ENCODE measurements at regions not wholly inside any gene's neighbourhood (a gene's known extent, or its start where the extent isn't known, plus 50 kb on each side); places are given as distances from the start of the nearest gene placed in this dataset.

DNA sequence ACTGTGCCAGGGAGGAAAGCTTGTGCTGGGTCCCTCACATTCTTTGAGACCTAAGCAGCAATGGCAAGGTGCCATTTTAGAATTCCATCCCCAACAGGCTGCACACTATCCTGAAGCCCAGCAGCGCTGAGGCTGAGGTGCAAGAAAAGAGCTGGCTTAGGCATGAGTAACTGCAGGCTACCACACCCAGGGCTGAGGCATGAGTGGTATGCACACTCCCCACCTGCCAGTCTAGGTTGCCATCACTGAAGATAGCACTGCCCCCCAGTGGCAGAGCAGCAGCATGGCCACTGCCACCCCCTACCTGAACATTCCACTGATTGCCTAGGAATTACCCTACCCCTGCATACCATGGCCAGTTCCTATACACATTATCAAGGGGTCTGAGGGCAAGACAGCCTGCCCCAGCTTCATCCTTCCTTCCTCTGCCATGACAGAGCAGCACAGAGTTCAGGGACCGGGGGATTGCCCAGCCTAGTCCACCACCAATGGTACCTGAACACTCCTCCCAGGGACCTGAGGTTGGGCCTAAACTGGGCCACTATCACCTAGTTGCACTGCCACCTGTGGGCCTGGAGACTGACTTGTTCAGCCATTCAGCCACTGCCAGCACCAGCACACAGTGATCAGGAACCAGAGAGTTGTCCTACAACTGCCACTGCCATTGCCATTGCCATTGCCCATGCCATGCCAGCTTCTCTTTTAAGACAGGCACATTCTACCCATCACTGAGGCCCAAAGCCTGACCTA lies 129.8 kb downstream of the SATB1 start:
- DNase-seq = peak; percentile 2

DNA sequence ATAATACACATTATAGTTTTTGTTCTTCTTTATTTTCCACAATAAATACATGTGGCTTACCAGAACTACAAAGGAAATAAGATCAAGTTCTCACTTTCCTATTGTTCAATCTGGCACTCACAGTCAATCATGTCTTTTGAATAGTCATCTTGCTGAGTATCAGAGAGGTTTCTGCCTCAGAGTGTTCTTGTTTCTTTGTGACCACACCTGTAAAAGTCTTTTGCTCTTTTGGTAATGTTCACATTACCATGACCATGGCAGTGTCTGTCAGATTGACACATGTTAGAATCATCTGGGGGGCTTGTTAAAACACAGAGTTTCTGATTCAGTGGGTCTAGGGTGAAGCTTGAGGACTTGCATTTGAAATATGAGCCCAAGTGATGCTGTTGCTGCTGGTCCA lies 135.0 kb downstream of the SATB1 start:
- DNase-seq = no peak

DNA sequence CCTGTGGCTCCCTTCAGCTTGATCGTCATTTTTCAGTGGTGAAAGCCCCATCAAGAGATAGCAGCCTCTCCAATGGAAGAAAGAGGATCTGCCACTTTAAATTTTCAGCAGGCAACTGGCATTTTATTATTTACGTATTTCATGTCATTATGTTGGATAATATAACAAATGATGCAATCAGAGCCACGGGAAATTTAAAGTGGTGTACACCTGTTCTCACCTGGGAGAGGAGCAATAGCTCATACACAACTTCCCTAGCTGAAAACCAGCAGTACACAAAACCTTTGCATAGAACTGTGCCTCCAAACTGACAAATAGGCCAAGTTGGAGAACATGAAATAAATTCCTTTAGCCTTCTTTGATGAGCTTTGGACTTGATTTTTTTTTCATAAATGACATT lies 136.9 kb downstream of the SATB1 start:
- no peak for DNase-seq

DNA sequence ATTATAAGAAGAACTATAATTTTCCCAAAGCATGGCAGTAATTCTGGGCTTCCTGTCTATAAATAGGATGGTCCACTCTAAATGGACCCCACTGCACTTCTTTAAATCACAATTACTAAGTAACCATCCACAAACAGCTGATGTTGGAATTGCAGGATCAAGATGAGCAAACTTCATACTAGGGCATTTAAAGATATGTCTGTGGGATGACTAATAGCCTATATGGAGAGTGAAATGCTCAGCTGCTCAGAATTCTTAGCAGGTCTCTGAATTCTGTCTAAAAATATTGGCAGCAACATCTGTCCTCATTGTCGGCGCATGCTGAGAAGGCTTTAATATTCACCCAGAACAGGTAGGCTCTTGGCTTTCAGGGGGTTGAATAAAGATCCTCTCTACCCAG lies 140.4 kb downstream of the SATB1 start:
- DNase-seq = no peak

DNA sequence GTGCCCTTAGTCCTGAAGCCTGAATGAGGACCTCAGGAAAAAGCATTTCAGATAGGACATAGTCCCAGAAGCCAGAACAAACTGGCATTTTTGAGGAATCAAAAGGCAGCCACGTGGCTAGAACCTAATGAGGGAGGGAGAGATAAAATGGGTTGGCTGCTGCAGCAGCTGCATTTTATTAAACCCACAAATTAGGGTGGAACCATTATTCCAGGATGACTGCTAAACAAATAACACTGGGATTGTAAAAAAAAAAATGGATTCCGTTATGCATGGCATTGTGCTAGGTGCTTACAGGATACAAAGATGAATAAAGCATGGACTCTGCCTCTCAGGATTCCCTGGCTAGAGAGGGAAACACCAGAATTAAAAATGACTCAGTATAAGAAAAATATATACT lies 141.5 kb downstream of the SATB1 start:
- DNase-seq = no peak

DNA sequence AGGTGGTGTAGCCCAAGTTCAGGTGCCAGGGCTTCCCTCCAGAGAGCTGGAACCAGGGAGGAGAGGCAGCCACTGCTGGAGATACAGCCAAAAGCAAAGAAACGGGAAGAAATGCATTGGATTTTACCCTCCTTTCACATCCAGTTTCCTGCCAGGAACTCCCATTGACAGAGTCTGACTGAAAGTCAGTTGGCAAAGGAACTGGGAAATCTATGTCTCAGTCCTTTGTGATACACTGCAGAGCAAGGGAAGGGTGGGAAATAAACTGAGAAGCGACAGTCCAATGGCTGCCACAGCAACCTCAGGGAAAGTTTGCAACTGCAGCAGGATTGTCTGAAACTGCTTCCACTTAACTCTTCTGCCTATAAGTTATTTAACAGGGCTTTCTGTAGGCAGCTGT lies 142.6 kb downstream of the SATB1 start:
- no peak for DNase-seq

DNA sequence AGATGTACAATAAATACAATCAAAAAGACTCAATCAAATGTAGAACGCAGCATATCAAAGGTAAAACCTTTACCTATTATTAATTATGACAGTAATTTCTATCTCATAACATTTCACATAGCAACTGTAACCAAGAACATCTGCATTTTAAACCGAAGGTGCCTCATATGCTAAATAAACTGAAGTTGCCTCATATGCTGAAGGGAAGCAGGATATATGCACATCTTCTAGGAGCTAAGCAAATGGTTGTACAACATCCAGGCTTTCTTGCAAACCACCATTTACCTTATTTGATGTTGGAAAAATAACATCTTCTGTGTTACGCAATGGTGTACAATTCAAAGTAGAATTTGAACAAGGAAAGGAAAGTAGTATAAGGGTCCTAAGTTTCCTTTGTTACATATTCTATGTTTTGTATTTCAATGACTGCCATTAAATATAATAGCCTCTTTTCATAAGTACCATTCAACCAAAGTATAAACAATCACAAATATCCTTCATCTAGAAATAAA lies 145.9 kb downstream of the SATB1 start:
- no peak for DNase-seq

DNA sequence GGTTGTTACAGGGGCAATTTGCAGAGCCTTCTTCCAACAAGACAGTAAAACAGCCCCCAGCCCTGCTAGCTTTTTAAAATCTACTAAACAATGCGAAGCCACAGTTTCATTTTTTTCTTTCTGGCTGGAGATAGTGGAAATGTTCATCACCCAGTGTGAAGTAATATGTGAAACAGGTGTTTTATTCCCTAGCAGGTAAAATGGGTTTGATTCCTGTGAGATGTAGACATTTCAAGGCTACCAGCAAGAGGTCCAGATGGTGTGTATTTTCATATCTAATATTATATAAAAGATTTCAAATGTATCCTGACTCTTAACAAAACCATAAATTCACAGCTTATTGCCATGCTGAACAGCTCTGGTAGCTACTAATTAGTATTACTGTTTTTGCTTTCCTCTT lies 160.3 kb downstream of the SATB1 start:
- DNase-seq = no peak

DNA sequence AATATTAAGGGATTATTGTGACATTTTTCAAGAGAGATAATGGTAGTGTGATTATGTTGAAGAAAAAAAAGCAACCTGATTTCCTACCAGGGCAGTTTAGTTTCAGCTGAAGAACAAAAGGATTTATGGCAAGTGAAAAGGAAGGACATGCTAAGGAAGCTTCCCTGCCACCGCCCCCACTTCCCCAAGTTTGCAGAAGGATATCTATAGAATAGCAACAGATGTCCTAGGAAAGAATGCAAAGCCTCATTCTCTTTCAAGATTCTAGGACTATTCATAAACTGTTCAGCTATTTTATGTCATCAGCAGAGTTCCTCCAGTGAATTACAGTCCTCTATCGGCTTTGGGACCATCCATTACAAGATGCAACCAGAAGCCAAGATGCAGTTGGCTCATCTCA lies 160.8 kb downstream of the SATB1 start:
- no peak for DNase-seq

DNA sequence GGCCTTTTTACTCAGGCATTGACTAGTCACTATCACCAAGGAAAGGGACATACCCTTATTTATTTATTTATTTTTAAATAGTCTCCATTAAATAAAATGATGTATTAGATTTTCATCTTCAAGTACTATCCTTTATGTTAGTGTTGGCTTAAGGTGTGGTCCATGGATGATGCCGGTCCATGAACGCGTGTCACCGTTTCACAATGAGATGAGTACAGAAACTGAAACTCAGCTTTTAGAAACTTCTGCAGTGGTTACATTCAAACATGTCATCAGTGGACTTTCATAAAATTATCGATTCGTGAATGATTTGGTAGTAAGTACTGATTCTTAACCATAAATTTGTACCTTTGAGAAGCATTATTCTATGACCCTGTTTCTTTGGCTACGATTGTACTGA lies 166.6 kb downstream of the SATB1 start:
- DNase-seq = no peak

DNA sequence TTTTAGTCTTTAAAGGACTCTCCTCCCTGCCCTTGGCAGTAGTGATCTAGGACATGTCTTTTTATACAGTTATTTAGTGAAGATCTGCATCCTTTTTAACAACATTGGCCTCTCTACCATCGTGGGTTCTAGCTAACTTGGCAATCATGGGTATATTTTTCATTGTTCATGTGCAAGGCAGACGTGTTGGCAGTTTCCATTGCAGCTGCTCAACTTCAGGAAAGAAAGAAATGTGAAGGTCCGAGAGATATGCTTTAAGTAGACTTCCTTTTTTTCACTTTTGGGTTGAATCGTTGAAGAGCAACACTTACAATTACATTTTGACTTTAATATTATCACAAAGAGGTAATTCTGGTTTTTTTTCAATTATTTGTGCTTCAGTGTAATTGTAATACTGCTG lies 172.6 kb downstream of the SATB1 start:
- DNase-seq = no peak

DNA sequence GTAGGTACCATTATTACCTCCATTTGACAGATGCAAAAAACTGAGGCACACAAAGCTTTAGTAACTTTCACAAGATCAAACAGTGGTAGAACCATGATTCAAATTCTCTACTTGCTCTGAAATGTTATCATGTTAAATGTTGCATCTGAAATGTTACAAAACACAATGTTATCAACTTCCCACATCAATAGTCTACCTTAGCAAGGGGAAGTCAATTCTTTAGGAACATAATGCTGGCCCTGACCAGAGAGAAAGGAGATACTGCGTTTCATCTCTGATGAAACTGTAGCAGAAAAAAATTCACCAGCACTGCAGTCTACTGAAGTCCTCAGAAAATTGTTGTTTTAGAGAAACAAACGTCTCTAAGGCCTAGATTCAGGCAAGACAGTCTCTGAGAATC lies 174.1 kb downstream of the SATB1 start:
- no peak for DNase-seq

DNA sequence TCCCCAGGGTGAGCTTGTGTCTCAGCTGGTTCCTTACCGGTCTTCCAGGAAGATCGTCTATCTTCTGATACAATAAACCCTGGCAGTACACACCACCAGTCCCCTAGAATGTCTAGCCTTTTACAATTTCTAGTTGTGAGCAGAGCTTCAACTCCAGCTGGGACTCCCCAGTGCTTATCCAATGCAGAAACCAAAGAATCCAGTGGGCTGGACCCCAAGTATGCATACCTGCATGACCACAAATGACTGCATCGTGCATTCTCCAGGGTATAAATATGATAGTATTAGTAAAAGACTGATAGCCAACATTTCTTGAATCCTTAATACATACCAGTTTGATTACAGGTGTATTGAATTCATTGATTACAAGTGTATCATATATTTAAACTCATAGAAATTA lies 176.0 kb downstream of the SATB1 start:
- DNase-seq = no peak

DNA sequence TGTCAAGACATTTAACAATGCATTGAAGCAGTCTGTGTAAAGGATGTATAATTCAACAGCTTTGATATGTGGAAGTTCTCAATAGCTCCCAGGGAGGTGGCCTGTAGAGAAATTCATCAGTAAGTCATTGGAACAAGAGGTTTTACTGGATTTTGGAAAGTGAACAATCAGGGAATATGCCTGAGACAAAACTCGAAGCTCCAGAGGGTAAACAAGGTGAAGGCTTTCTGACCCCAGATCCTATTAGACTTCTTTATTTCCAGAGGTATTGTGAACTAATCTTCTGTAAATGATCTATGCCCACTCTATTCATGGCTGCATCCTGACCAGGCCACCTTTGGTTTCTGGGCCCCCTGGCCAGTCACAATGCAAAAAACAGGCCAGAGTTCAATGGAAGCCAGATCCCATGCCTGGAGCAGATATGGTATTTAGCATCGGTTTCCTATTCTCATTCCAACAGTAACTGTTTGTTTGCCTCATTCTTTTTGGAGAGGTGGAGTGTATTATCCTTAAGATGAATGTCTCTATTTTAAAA lies 177.3 kb downstream of the SATB1 start:
- no peak for DNase-seq

DNA sequence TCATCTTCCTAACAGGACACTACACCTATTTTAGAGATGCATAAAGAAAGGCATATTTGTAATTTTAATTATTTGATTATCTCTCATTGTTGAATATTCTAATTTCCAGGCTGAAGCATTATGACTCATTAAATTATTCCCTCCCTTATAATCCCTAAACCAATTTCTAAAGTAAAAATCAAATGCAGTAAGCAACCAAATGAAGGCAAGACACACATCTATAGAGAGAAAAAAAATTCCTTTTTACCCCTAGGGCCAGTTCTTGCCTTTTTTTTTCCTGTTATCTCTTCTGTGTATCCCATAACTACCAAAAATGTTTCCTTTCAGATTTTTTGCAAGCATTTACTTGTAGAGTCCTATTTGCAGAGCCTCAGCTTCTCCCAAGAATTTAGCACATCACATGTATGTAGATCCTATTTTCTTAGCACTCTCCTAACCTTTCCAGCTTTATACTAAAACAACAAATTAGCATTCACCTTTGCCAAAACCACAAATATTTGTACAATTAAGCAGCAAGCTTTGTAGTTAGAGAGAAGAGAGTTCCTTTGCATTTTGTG lies 177.9 kb downstream of the SATB1 start:
- DNase-seq = no peak

DNA sequence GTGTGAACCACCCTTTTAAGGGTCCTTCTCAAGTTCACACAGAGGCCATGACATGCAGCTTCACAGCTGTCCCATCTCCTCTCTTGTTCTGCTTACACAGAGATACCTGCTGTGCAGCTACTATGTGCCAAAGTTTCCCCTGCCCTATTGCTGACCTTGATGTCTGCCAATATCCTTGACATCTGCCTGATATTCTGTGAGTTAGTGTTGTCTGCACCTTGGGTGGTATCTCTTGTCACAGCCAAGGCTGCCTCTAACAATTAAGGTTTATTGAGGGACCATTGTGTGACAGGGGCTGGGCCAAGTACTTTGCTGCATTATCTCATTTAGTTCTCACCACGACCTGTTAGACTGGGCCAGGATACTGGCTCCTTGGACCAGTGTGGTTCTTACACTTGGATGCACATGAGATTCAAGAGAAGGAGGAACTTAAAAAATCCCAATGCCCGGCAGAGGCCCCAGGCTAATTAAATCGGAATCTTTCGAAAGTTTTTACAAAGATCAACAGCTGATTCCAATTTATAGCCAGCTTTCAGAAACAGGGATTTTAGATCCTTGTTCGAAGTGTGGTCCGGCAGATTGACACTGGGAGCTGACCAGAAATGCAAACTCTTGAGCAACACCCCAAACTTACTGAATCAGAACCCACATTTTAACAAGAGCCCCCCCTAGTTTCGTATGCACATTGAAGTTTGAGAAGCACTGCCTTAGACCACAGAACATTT lies 178.6 kb downstream of the SATB1 start:
- no peak for DNase-seq

DNA sequence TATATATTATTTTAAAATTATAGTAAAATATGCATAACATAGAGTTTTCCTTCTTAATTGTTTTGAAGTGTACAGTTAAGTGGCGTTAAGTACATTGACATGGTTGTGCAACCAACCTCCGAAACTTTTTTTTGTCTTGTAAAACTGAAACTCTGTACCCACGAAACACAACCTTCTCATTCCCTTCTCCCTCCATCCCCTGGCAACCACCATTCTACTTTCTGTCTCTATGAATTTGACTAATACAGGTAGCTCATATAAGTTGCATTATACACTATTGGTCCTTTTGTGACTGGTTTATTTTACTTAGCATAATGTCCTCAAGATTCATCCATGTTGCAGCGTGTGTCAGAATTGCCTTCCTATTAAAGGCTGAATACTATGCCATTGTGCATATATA lies 179.4 kb downstream of the SATB1 start:
- no peak for DNase-seq

DNA sequence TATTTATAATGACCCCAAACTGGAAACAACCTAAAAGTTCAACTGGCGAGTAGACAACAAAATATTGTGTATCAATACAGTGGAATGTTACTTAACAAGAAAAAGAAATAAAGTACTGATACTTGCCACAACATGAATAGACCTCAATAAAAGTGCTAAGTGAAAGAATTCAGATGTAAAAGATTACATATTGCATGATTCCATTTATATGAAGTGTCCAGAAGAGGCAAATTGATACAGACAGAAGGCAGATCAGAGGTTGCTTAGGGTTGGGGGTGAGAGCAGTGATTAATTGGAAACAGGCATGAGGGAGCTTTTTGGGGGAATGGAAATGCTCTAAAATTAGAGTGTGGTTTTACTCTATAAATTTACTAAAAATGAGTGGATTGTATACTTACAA lies 183.3 kb downstream of the SATB1 start:
- DNase-seq = no peak

DNA sequence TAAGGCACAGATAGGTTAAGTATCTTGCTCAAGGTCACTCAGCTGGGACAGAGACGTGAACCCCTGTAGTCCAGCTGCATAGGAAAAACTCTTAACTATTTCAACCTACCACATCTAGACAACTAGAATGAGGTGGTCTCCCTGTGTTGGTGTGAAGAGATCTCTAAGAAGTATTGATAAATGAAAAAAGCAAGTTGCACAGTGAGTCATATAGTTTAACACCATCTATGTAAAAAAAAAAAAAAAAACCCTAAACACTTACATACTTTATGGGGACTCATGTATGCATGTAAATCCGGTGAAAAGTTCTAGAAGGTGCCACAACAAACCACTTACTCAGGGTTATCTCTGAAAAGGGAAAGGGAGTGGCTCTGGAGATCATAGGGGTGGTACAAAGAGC lies 185.5 kb downstream of the SATB1 start:
- no peak for DNase-seq

DNA sequence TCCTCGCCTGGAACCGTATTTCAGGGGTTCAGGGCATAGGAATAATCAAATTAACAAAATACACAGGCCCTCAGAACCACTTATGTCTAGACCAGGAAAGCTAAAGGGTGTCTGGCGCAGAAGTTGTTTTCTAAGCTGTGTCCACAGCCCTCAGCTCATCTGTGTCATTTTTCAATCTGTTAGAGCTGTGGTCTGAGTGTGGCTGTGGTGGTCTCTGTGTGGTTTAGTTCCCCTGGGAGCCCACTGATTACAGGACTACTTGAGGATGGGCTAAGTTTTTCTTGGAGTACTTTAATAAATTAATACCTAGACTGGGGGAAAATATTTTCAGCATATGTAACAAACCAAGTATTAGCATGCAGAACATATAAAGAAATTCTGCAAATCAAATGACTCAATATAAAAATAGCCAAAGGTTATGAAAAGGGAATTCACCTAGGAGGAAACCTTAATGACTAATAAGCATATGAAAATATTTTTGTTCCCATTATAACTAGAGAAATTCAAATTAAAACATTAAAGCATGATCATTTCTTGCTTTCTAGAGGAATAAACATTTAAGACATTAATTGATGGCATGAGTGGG lies 186.3 kb downstream of the SATB1 start:
- no peak for DNase-seq

DNA sequence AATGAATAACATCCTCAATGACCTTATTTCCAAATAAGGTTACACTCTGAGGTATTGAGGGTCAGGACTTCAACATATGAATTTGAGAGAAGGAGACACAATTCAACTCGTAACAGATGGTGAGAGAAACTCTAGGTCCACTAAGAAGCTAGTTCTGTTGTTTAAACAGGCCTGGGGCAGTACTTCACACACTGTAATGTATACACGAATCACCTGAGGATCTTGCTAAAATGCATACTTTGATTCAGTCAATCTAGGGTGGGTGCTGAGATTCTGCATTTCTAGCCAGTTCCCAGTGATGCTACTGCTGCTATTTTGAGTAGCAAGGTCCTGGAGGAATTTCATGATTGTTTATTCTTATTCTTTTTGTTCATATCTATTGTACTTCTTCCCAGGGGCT lies 186.8 kb downstream of the SATB1 start:
- no peak for DNase-seq

DNA sequence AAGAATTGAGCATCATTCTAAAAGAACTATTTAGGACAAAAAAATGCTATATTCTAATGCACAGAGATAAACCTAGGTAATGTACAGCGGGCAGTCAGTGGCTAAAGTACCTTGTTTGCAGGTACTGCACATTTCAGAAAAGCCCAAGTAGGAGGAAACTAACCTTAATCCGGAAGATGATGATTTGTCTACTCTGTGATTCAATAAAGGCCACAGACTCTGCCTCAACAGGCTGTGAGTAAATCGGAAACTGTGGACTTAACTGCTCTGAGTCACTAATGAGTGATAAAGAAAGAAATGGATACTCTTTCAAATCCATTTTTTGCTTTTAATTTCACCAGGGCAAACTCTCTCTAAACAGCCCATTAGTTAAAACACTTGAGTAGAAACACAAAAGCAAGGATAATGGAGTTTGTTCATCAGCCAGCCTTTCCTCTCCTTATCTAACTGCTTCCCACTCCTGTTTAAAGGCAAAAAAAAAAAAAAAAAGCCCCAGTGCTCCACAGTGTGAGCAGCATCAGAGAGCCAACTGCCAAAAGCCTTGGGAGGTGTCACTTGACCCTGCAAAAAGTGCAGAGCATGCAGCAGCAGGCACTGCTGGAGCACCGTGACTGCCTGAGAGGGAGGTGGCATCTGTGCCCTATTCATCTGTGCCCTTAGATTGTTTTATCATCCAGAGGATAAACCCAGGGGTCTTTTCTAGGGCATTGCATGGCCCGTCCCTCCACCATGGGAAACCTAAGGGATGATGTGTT lies 187.7 kb downstream of the SATB1 start:
- no peak for DNase-seq

DNA sequence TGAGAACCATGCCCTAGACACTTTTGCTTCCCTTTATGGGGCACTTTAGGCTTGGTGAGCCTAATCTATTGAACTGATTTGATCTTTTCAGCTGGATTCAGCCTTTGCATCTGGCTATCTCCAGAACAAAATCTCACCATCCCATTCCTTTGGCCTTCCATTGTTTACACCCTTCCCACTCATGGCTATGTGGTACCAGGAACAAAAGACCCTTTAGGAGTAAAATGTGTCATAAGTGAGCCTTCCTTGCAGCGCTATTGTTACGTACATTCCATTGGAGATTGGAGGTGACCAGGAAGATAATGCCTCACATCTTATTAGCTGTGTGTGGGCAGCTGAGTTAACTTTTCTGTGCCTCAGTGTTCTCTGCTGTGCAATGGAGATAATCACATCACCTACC lies 188.4 kb downstream of the SATB1 start:
- DNase-seq = no peak
